ENCODE measurements at regions not wholly inside any gene's neighbourhood (a gene's known extent, or its start where the extent isn't known, plus 50 kb on each side); places are given as distances from the start of the nearest gene placed in this dataset.

DNA sequence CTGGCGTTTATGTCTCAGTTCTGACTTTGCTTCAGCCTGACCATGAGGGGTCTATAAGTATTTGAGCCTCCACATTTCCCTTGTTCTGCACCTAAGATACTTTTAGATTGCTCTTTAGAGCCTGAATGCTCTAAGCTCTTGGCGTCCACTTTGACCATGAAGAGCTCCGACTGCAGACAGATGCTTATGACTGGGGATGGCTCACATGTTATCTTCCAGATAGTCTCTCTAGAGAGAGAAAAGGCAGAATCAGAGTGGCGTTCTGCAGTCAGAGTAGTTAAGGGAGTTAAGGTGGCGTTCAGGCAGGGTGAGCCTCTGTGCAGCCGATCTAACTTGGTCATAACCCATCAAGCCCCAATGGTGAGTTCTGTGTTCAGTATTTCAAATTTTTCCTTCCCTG lies 487.9 kb upstream of the NR2F2 start:
- in situ Hi-C loops (cut with HindIII; ENCODE audit: low pct_unique_long_range_greater_than_20kb, low sequenced_read_pairs) = no loop called here
- no peak for DNase-seq (ENCODE audit: low read depth)

DNA sequence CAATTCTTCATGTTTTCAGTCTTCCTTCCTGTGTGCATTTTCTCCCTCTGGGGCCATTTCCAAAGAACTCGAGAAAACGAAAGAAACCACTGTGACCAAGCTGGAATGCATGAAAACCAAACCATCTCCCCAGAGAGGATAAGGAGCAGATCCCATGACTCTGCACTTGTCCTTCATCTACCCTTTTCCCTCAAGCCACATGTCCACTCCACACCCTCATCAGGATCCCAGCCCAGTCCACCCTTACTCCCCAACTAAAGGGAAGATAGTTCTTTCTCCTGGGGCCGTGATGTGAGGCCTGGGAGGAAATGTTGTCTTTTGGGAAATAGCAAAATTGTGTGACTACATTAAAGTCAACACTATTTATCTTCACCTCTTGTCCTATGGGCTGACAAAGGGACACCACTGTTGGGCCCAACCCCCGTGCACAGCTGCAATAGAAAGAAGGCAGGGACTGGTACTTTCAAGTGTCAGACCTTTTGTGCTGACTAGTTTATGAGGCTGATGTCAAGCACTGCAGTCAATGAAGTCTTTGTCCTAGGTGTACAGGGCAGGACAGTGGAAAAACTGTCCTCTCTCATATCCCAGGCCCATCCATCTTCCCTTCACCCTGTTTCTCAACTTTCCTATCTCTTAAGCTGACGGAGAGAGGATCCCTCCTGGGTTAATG lies 487.1 kb upstream of the NR2F2 start:
- in situ Hi-C loops (cut with HindIII; ENCODE audit: low pct_unique_long_range_greater_than_20kb, low sequenced_read_pairs) = no loop called here
- peak; percentile 29 for DNase-seq (ENCODE audit: low read depth)

- DNase-seq (ENCODE audit: low read depth) = no peak
- in situ Hi-C loops (cut with HindIII; ENCODE audit: low pct_unique_long_range_greater_than_20kb, low sequenced_read_pairs) = no loop called here
Measured at GRCh38 chr15:95845862-95846515, 484.5 kb upstream of the NR2F2 start.

DNA sequence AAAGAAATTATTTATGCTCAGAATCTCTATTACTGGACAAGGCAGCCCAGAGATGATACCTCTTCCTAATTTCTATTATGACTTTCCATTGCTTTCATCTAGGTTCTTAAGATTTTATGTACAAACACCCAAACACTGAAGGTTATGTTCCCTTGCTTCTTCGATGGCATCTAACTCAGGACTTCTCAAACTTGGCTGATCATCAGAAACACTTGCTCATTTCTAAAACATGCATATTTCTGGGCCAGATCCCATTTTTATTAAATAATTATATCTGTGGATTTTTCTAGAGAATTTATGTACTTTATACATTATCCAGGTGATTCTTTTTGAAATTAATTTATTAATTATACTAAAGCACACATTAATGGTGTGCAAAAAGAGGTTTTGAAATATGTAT lies 482.4 kb upstream of the NR2F2 start:
- in situ Hi-C loops (cut with HindIII; ENCODE audit: low pct_unique_long_range_greater_than_20kb, low sequenced_read_pairs) = no loop called here
- no peak for DNase-seq (ENCODE audit: low read depth)

DNA sequence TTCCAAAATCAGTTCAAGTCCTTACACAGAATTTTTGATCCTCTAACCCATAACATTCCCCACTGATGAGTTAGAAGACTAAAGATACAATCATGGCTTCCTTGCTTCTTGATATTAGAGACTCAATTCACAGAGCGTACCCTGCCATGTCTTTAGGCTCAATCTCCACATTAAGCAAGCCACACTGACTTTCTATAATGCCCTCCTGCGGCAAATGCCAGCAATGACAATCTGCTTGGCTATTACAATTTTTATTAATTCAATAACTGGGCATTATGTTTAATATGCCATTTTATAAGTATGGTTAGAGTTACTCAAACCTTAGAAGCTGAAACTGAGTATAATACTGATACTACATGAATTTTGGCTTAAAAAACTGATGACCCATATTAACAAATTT lies 479.7 kb upstream of the NR2F2 start:
- in situ Hi-C loops (cut with HindIII; ENCODE audit: low pct_unique_long_range_greater_than_20kb, low sequenced_read_pairs) = no loop called here
- no peak for DNase-seq (ENCODE audit: low read depth)

- in situ Hi-C loops (cut with HindIII; ENCODE audit: low pct_unique_long_range_greater_than_20kb, low sequenced_read_pairs) = no loop called here
- DNase-seq (ENCODE audit: low read depth) = no peak
Measured at GRCh38 chr15:95853350-95853749, 477.1 kb upstream of the NR2F2 start.

GRCh38 chr15:95857124-95857757 lies 473.3 kb upstream of the NR2F2 start:
- in situ Hi-C loops (cut with HindIII; ENCODE audit: low pct_unique_long_range_greater_than_20kb, low sequenced_read_pairs) = no loop called here
- DNase-seq (ENCODE audit: low read depth) = no peak

- in situ Hi-C loops (cut with HindIII; ENCODE audit: low pct_unique_long_range_greater_than_20kb, low sequenced_read_pairs) = no loop called here
- no peak for DNase-seq (ENCODE audit: low read depth)
Measured at GRCh38 chr15:95857758-95858157, 472.7 kb upstream of the NR2F2 start.

- in situ Hi-C loops (cut with HindIII; ENCODE audit: low pct_unique_long_range_greater_than_20kb, low sequenced_read_pairs) = no loop called here
- DNase-seq (ENCODE audit: low read depth) = no peak
Measured at GRCh38 chr15:95860406-95860805, 470.1 kb upstream of the NR2F2 start.

DNA sequence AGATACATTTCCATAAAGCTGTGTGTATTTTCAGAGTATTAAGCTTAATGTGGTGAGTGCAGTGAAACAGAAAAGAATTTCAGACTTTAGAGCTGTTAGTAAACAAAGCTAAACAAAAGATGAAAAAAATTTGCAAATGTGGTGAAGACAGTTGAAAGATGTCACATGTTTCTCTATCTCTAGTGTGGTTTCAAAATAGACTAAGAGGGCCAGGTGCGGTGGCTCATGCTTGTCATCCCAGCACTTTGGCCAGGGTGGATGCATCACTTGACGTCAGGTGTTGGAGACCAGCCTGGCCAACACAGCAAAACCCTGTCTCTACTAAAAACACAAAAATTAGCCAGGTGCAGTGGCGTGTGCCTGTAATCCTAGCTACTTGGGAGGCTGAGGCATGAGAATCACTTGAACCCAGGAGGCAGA lies 466.0 kb upstream of the NR2F2 start:
- no peak for DNase-seq (ENCODE audit: low read depth)
- in situ Hi-C loops (cut with HindIII; ENCODE audit: low pct_unique_long_range_greater_than_20kb, low sequenced_read_pairs) = no loop called here

- DNase-seq (ENCODE audit: low read depth) = no peak
- in situ Hi-C loops (cut with HindIII; ENCODE audit: low pct_unique_long_range_greater_than_20kb, low sequenced_read_pairs) = no loop called here
Measured at GRCh38 chr15:95865330-95865739, 465.2 kb upstream of the NR2F2 start.

GRCh38 chr15:95866711-95867440 lies 463.6 kb upstream of the NR2F2 start:
- no peak for DNase-seq (ENCODE audit: low read depth)
- in situ Hi-C loops (cut with HindIII; ENCODE audit: low pct_unique_long_range_greater_than_20kb, low sequenced_read_pairs) = no loop called here

GRCh38 chr15:95868450-95868849 lies 462.1 kb upstream of the NR2F2 start:
- DNase-seq (ENCODE audit: low read depth) = peak; percentile 15
- in situ Hi-C loops (cut with HindIII; ENCODE audit: low pct_unique_long_range_greater_than_20kb, low sequenced_read_pairs) = no loop called here

- DNase-seq (ENCODE audit: low read depth) = no peak
- in situ Hi-C loops (cut with HindIII; ENCODE audit: low pct_unique_long_range_greater_than_20kb, low sequenced_read_pairs) = no loop called here
Measured at GRCh38 chr15:95868970-95869369, 461.5 kb upstream of the NR2F2 start.

- in situ Hi-C loops (cut with HindIII; ENCODE audit: low pct_unique_long_range_greater_than_20kb, low sequenced_read_pairs) = no loop called here
- DNase-seq (ENCODE audit: low read depth) = no peak
Measured at GRCh38 chr15:95869920-95870319, 460.6 kb upstream of the NR2F2 start.

DNA sequence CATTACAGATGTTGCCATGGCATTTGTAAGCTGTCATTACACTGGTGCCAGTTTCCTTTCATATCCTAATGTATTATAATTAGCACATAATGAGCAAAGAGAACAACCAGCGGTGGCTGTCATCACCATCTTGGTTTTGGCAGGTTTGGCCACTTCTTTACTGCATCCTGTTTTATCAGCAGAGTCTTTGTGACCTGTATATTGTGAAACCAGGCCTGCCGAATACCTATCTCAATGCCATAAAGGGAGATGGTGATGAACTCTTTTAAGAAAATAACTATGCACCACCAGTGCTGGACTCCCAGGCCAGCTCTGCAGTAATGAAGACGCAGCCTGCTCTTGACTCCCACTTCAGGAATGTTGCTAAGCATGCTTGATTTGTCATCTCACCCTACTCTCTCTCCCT lies 458.1 kb upstream of the NR2F2 start:
- no peak for DNase-seq (ENCODE audit: low read depth)
- in situ Hi-C loops (cut with HindIII; ENCODE audit: low pct_unique_long_range_greater_than_20kb, low sequenced_read_pairs) = no loop called here

DNA sequence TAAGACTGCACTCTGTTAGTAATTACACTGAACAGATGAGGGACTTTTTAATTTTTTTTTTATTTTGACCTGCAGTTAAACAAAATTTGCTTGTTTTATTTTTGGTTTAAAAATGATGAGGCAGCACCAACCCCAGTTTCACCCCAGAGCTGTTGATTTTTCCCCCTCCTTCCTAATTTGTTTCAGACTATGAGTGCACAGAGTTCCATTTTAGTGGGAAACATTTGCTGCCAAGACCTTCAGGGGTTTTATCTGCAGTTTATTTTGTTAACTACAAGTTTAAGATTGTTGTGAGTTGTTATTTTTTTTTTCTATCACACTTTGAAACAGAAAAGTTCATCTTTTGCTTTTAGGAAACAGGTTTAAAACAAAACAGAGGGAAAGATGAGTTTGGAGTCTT lies 455.9 kb upstream of the NR2F2 start:
- in situ Hi-C loops (cut with HindIII; ENCODE audit: low pct_unique_long_range_greater_than_20kb, low sequenced_read_pairs) = no loop called here

GRCh38 chr15:95875121-95875643 lies 455.3 kb upstream of the NR2F2 start:
- in situ Hi-C loops (cut with HindIII; ENCODE audit: low pct_unique_long_range_greater_than_20kb, low sequenced_read_pairs) = no loop called here
- DNase-seq (ENCODE audit: low read depth) = no peak

More for the DNA sequence above, 455.9 kb upstream of the NR2F2 start:
- no peak for DNase-seq (ENCODE audit: low read depth)

GRCh38 chr15:95880031-95880570 lies 450.4 kb upstream of the NR2F2 start:
- in situ Hi-C loops (cut with HindIII; ENCODE audit: low pct_unique_long_range_greater_than_20kb, low sequenced_read_pairs) = no loop called here
- DNase-seq (ENCODE audit: low read depth) = no peak

Data from Caki2 (cell line).